OCI-LY3 (cell line): ENCODE measurements at regions not wholly inside any gene's neighbourhood (a gene's known extent, or its start where the extent isn't known, plus 50 kb on each side); places are given as distances from the start of the nearest gene placed in this dataset.
"Not testable (repeated sequence)": the region's sequence is repeated elsewhere in the genome, so short reads cannot be mapped to it uniquely, and the experiment has no call there.

ENCODE experiments used
- H2AFZ ChIP-seq: fragments of 200-600, 300-600 bp; shearing (Covaris generic); 2 replicates; pipeline ENCODE4 v1.6.0; 2014; ENCODE audit warnings: antibody characterized with exemption, low read depth, low read length
- H3K27ac ChIP-seq: fragments of 200-600, 300-600 bp; sonication (generic); 2 replicates; pipeline ENCODE4 v1.5.1; 2014; ENCODE audit warnings: mild to moderate bottlenecking, low read length, moderate library complexity, mixed read lengths
- H3K27me3 ChIP-seq: fragments of 200-600, 300-600 bp; sonication (generic); 2 replicates; pipeline ENCODE4 v1.6.1; 2014; ENCODE audit warnings: low read depth, low read length, mixed read lengths
- H3K36me3 ChIP-seq: fragments of 200-600, 300-600 bp; sonication (generic); replicated peaks from 2 replicates; pipeline ENCODE3; 2014; ENCODE audit warnings: low read depth, low read length, mixed read lengths
- H3K4me1 ChIP-seq: fragments of 300-600, 200-600 bp; sonication (generic); 2 replicates; pipeline ENCODE4 v1.6.1; 2014; ENCODE audit warnings: low read length, mixed read lengths
- H3K4me2 ChIP-seq: fragments of 200-600, 300-600 bp; sonication (generic); 2 replicates; pipeline ENCODE4 v1.6.1; 2014; ENCODE audit warnings: low read length, mixed read lengths
- H3K4me3 ChIP-seq: fragments of 300-600, 200-600 bp; sonication (generic); 2 replicates; pipeline ENCODE4 v1.5.1; 2014; ENCODE audit warnings: antibody characterized with exemption, mild to moderate bottlenecking, low read length, moderate library complexity
- H3K79me2 ChIP-seq: fragments of 300-600, 200-600 bp; shearing (Covaris generic); 2 replicates; pipeline ENCODE4 v1.6.1; 2014; ENCODE audit warnings: mild to moderate bottlenecking, low read length, mixed read lengths
- H3K9ac ChIP-seq: fragments of 300-600, 200-600 bp; shearing (Covaris generic); 2 replicates; pipeline ENCODE4 v1.6.0; 2014; ENCODE audit warnings: mild to moderate bottlenecking, low read length, moderate library complexity
- H3K9me3 ChIP-seq: fragments of 200-600, 300-600 bp; shearing (Covaris generic); 2 replicates; pipeline ENCODE4 v1.6.1; 2014; ENCODE audit warnings: low read length, mixed read lengths; ENCODE audit not compliant: insufficient read depth
- H4K20me1 ChIP-seq: fragments of 200-600, 300-600 bp; sonication (generic); 2 replicates; pipeline ENCODE4 v1.6.1; 2016; ENCODE audit warnings: low read length, mixed read lengths; ENCODE audit not compliant: insufficient read depth
- EZH2phosphoT487 ChIP-seq: fragments of 200-600 bp; shearing (Covaris generic); IDR thresholded peaks from 2 replicates; pipeline ENCODE4 v1.6.1; 2018; ENCODE audit warnings: antibody characterized with exemption, mixed run types, low read depth
- TF ChIP-seq, protein P1 (sequence below): fragments of 200-600, 300-600 bp; sonication (generic); IDR thresholded peaks from 2 replicates; pipeline ENCODE4 v1.5.1; 2014; ENCODE audit warnings: antibody characterized with exemption, low read length, low read depth

DNA sequence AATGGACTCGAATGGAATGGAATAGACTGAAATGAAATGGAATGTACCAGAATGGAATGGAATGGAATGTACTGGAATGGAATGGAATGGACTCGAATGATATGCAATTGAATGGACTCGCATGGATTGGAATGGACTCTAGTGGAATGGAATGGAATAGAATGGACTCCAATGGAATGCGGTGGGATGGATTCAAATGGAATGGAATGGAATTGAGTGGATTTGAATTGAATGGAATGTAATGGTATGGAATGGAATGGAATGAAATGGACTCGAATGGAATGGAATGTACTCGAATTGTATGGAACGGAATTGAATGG lies 99.6 kb upstream of the FBXO28 start:
- Histone ChIP-seq H4K20me1 (no peaks in the 10 kb centered on the region), H3K4me1 (no peaks in the 10 kb centered on the region), H3K9me3 (peaks cover 29% of the 10 kb centered on the region), H2AFZ (no peak overlapping the region), H3K27me3 (no peaks in the 10 kb centered on the region), H3K27ac (no peak overlapping the region), H3K4me2 (no peak overlapping the region), H3K9ac (no peak overlapping the region), H3K79me2 (no peaks in the 10 kb centered on the region), H3K4me3 (no peak overlapping the region), H3K36me3 (no peaks in the 10 kb centered on the region)
- no peak for TF ChIP-seq EZH2phosphoT487
- TF ChIP-seq, protein P1, sequence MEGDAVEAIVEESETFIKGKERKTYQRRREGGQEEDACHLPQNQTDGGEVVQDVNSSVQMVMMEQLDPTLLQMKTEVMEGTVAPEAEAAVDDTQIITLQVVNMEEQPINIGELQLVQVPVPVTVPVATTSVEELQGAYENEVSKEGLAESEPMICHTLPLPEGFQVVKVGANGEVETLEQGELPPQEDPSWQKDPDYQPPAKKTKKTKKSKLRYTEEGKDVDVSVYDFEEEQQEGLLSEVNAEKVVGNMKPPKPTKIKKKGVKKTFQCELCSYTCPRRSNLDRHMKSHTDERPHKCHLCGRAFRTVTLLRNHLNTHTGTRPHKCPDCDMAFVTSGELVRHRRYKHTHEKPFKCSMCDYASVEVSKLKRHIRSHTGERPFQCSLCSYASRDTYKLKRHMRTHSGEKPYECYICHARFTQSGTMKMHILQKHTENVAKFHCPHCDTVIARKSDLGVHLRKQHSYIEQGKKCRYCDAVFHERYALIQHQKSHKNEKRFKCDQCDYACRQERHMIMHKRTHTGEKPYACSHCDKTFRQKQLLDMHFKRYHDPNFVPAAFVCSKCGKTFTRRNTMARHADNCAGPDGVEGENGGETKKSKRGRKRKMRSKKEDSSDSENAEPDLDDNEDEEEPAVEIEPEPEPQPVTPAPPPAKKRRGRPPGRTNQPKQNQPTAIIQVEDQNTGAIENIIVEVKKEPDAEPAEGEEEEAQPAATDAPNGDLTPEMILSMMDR: no peak

DNA sequence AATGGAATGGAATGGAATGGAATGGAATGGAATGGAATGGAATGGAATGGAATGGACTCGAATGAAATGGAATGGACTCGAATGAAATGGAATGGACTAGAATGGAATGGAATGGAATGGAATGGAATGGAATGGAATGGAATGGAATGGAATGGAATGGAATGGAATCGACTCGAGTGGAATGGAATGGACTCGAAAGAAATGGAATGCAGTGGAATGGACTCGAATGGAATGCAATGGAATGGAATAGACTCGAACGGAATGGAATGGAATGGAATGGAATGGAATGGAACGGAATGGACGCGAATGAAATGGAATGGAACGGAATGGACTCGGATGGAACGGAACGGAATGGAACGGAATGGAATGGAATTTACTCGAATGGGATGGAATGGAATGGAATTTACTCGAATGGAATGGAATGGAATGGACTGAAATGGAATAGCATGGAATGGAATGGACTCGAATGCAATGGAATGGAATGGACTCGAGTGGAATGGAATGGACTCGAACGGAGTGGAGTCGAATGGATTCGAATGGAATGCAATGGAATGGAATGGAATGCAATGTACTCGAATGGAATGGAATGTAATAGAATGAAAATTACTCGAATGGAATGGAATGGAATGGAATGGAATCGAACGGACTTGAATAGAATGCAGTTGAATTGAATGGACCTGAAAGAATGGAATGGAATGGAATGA lies 100.1 kb upstream of the FBXO28 start:
- H3K9ac ChIP-seq, H3K4me1 ChIP-seq, H3K4me2 ChIP-seq, H3K27ac ChIP-seq, H3K27me3 ChIP-seq, H4K20me1 ChIP-seq, H3K36me3 ChIP-seq, H3K4me3 ChIP-seq, H3K79me2 ChIP-seq, H2AFZ ChIP-seq: not testable (repeated sequence)
- H3K9me3 ChIP-seq: peaks cover 29% of the 10 kb centered on the region

DNA sequence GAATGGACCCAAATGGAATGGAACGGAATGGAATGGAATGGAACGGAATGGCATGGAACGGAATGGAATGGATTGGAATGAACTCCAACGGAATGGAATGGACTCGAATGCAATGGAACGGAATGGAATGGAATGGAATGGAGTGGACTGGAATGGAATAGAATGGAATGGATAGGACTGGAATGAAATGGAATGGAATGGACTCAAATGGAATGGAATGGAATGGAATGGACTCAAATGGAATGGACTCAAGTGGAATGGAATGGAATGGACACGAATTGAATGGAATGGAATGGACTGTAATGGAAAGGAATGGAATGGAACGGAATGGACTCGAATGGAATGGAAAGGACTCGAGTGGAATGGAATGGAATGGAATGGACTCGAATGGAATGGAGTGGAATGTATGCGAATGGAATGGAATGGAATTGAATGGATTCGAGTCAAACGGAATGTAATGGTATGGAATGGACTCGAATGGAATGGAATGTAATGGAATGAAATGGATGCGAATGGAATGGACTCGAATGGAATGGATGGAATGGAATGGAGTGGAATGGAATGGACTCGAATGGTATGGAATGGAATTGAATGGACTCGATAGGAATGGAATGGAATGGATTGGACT lies 101.0 kb upstream of the FBXO28 start:
- H4K20me1 ChIP-seq, H3K4me3 ChIP-seq, H2AFZ ChIP-seq, H3K79me2 ChIP-seq, H3K27ac ChIP-seq, H3K27me3 ChIP-seq, H3K4me1 ChIP-seq, H3K9ac ChIP-seq, H3K36me3 ChIP-seq, H3K4me2 ChIP-seq: not testable (repeated sequence)
- peaks cover 29% of the 10 kb centered on the region for H3K9me3 ChIP-seq

DNA sequence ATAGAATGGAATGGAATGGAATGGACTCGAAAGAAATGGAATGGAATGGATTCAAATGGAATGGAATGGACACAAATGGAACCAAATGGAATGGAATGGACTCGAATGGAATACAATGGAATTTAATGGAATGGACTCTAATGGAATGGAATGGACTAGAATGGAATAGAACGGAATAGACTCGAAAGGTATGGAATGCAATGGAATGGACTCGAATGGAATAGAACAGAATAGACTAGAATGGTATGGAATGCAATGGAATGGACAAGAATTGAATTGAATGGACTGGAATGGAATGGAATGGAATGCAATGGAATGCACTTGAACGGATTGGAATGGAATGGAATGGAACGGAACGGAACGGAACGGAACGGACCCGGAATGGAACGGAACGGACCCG lies 101.7 kb upstream of the FBXO28 start:
- not testable (repeated sequence) for H4K20me1 ChIP-seq, H3K27me3 ChIP-seq, H3K9ac ChIP-seq, H3K36me3 ChIP-seq, H3K27ac ChIP-seq, H3K79me2 ChIP-seq, H2AFZ ChIP-seq, H3K4me3 ChIP-seq, H3K4me2 ChIP-seq, H3K4me1 ChIP-seq
- H3K9me3 ChIP-seq: peaks cover 29% of the 10 kb centered on the region

DNA sequence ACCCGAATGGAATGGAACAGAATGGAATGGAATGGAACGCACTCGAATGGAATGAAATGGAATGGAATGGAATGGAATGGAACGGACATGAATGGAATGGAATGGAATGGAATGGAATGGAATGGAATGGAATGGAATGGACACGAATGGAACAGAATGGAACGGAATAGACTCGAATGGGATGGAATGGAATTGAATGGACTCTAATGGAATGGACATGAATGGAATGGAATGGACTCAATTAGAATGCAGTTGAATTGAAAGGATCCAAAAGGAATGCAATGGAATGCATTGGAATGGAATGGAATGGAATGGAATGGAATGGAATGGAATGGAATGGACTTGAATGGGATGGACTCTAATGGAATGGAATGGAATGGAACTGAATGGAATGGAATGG lies 102.2 kb upstream of the FBXO28 start:
- not testable (repeated sequence) for H2AFZ ChIP-seq, H3K79me2 ChIP-seq, H3K4me1 ChIP-seq, H3K4me3 ChIP-seq, H3K36me3 ChIP-seq, H3K27me3 ChIP-seq, H3K27ac ChIP-seq, H3K9ac ChIP-seq, H4K20me1 ChIP-seq, H3K4me2 ChIP-seq
- H3K9me3 ChIP-seq: peaks cover 29% of the 10 kb centered on the region

DNA sequence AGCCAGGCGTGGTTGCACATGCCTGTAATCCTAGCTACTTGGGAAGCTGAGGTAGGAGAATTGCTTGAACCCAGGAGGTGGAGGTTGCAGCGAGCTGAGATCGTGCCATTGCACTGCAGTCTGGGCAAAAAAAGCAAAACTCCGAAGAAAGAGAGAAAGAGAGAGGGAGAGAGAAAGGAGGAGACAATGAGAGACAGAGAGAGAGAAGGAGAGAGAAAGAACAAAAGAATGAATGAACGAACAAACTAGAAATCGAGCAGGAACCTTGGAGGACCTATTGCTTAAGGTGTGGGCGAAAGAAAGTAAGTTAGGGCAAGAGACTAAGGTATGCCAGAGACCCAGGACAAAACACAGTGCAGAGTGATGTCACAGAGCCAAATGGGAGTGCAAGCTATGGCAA lies 102.8 kb upstream of the FBXO28 start:
- H3K4me1 ChIP-seq, H3K27me3 ChIP-seq, H3K27ac ChIP-seq, H3K4me2 ChIP-seq, H4K20me1 ChIP-seq, H2AFZ ChIP-seq, H3K4me3 ChIP-seq, H3K9ac ChIP-seq, H3K79me2 ChIP-seq, H3K36me3 ChIP-seq: not testable (repeated sequence)
- H3K9me3 ChIP-seq: peaks cover 29% of the 10 kb centered on the region

DNA sequence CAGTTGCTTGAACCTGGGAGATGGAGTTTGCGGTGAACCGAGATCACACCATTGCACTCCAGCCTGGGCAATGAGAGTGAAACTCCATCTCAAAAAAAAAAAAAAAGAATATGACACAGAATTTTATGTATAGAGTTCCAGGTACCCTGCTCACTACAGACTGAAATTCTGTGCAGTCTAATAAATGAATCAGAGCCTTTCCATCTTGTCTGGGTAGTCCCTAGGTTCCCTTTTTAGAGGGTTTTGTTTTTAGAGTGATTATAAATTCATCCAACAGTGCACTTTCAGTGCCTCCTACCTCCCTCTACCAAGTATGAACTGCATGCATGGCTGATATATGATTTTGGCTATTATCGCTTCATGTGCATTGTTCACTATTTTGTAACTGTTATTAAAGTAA lies 107.9 kb upstream of the FBXO28 start:
- H2AFZ ChIP-seq, H3K4me1 ChIP-seq, H3K27ac ChIP-seq, H4K20me1 ChIP-seq, H3K4me3 ChIP-seq, H3K9me3 ChIP-seq, H3K27me3 ChIP-seq, H3K4me2 ChIP-seq, H3K79me2 ChIP-seq, H3K9ac ChIP-seq, H3K36me3 ChIP-seq: not testable (repeated sequence)
